ENCODE measurements at regions not wholly inside any gene's neighbourhood (a gene's known extent, or its start where the extent isn't known, plus 50 kb on each side); places are given as distances from the start of the nearest gene placed in this dataset.
"Not testable (repeated sequence)": the region's sequence is repeated elsewhere in the genome, so short reads cannot be mapped to it uniquely, and the experiment has no call there.

GRCh38 chr13:87986639-87987250 is 315.6 kb downstream of the SLITRK5 start:
- no peak for DNase-seq

- DNase-seq: no peak
Measured at GRCh38 chr13:87998081-87998480, 326.9 kb downstream of the SLITRK5 start.

GRCh38 chr13:87999240-87999700 is 328.1 kb downstream of the SLITRK5 start:
- DNase-seq: no peak

- DNase-seq: no peak
Measured at GRCh38 chr13:87999788-88000187, 328.6 kb downstream of the SLITRK5 start.

DNA sequence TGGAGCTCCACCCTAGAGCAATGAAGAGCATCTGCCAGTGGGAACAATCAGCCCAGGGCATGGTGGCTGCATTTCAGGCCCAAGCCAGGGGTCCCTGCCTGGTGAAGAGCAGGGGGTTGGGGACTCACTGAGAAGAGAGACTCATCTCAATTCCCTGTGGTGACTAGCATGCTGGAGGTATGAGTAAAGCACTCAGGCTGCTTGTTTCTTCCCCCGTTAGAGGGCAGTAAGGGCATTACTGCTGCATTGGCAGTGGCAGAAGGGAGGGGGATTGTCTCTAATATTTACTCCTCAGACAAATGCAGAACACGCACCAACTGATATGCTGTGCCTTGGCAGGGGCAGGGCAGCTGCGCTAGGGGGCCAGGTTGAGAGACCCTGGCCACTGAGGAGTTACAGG is 329.1 kb downstream of the SLITRK5 start:
- DNase-seq: no peak

- DNase-seq: no peak
Measured at GRCh38 chr13:88000787-88001186, 329.6 kb downstream of the SLITRK5 start.

DNA sequence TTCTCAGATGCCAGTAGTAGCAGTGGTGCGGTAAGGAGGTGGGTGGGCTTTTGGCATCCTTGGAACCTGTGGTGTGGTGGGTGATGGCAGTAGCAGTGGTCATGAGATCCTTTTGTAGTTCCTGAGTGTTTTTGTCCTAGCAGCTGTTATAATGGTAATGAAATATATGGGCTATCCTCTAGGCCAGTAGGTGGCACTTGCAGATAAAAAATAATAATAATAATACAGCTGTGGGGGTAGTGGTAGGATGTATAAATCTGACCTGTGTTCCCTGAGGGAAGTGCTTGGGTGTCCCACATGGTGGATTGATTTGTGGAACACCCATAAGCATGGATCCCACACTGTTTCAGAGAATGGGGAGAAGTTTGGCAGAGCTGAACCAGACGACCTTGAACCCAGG is 334.0 kb downstream of the SLITRK5 start:
- DNase-seq: no peak

DNA sequence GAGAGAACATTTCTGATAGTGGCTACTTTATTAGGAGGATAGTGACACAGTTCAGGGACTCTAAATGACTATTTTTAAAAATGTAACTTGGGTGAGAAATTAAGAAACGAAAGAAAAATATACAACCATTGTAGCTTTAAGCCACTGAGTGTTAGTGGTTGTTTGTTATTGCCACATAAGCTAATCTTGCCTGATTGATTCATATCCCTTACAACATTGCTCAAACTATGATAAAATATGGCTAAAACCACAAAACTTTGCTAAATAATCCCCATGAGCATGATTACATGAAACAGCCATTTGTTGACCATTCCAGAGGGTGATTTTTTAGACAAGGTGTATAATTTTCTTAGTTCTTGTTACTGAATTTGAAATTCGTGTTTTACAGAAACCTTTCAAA is 343.4 kb downstream of the SLITRK5 start:
- DNase-seq: no peak

DNA sequence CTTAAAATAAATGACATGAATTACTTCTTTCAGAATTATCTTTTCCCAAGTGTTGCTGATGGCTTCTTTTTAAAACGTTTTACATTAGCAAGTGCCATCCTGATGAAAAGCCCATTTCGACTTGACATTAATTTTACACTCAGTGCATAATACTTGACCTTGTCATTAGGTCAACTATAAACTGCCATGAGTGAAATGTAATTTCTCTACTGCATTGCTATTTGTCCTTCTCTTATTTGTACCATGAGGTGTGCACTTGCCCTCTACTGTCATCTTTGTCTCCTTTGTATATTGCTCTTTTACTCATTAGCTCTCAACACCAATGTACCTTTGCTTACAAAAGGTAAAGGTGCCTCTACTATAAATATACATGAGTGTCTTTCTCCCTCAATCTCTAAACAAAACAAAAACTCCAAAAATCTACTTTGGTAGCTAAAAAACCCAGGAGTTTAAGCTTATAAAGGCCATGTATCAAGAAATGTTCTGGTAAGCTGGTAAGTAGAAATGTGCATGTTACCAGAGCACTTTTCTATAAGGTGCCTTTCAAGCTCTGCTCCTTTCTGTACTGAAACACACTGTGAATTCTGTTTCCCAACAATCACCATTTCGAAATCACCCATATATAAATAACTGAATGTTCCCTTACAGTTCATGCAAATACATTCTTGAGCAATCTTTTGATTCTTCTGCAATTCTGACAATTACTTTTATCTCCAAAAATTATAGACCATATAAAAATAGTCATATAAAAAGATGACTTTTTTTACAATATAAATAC is 351.4 kb downstream of the SLITRK5 start:
- no peak for DNase-seq

DNA sequence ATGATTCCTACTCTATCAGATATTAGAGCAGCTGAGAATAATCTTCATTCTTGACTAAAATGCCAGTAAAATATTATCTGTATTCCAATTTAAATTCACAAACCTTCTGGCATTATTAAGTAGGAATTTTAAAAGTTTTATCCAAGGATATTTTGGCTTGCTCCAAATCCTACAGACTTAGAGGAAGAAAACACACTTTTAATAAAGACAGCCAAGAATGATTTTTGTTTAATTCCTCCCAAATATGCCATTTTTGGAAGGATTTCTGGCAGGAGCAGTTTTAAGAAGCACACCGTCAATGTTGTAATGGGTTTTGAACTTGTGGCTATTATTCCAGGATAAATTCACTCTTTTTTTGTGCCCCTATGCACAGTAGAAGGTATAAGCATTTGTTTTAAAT is 355.1 kb downstream of the SLITRK5 start:
- DNase-seq: no peak

DNA sequence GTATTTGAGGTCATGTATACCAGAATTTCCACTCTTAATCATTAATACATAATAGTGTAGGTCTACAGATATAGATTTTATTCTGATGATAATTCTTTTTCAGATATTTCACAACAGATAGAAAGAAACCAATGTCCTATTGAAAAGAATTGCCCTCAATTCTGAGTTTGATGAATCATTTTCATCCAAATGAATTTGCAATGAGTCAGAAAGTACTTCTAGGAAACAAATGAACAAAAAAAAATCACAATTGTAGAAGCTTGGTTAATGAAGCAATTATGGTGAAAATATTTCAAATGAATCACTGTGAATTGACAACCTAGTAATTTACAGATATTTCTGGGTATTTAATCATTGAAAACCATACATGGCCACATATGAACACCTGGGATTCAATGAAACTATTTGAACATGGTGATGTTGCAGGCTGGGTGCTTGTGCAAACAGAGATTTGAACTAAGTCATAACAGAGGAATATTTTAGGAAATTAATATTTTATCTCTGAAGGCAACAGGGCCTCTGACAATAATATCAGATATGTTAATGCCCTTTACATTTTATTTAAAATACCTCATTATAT is 360.9 kb downstream of the SLITRK5 start:
- no peak for DNase-seq

DNA sequence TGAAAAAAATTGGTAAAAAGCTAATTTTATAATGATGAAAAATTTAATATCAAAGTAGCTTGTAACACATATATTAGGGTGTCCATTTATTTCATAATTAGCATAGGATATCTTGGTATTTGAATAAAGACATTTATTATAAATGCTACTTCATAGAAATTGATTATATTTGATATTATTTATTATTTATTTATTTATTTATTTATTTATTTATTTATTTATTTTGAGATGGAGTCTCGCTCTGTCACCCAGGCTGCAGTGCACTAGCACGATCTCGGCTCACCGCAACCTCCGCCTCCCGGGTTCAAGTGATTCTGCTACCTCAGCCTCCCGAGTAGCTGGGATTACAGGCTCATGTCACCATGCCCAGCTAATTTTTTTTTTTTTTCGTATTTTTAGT is 365.0 kb downstream of the SLITRK5 start:
- not testable (repeated sequence) for DNase-seq

DNA sequence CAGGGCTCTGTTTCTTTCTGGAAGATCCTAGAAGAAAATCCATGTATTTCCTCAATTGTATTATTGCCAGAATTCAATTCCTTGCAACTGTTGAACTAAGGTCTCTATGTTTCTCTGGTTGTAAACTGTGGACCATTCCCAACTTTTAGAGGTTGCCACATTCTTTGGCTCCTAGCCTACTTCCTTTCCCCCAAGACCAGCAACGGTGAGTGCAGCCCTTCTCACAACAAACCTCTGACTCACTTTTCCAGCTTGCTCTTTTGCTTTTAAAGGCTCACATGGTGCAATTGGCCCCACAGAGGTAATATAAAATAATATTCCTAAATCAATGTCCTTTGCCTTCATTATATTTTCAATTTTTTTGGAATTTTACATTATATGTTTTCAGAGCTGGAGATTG is 371.3 kb downstream of the SLITRK5 start:
- no peak for DNase-seq

GRCh38 chr13:88051746-88052482 is 380.7 kb downstream of the SLITRK5 start:
- no peak for DNase-seq

- DNase-seq: no peak
Measured at GRCh38 chr13:88063741-88064140, 392.6 kb downstream of the SLITRK5 start.

DNA sequence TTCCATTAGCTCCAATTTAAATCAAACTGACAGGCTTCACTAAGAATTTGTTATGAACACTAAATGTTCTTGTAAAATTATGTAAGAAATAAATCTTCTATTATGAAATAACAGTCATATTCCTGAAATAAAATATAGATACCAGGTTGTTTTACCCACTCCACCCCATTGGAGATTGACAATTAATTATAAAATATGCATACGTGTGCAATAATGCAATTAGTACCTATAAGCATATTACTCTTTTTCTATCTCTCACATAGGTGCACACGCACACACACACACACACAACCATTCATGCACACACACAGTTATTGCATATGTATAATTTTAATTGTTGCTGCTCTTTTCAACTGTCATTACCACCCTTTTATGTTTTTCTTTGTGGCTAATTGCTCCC is 395.7 kb downstream of the SLITRK5 start:
- no peak for DNase-seq

- DNase-seq: no peak
Measured at GRCh38 chr13:88068316-88068715, 397.1 kb downstream of the SLITRK5 start.

DNA sequence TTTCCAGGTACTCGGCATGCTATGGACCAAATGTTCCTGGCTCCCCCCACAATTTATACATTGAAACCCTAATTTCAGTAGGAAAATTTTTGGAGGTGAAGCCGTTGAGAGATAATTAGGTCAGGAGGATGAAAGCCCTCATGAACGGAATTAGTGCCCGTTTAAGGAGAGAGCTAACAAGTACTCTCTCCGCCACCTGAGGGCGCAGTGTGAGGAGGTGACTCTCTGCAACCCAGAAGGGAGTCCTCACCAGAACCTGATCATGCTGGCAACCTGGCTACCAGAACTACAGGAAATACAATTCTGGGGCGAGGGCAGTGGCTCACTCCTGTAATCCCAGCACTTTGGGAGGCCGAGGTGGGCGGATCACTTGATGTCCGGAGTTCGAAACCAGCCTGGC is 397.8 kb downstream of the SLITRK5 start:
- no peak for DNase-seq

DNA sequence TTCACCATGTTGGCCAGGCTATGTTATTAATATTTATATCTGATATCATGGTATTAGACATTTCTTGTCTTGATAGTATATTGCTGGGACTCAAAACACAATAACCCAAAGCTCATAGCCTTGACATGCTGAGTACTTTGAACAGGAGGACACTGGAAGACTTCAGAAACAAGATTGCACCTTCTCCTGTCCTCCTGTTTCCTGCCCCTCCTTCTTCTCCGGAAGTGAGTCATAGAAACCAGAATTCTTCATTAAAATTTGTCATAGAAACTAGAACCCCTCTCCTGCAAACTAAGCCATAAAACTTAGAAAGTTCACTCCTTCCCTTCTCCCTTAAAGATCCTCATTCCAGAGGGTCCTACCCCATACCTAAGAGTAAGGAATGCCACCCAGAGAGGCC is 400.2 kb downstream of the SLITRK5 start:
- DNase-seq: no peak

DNA sequence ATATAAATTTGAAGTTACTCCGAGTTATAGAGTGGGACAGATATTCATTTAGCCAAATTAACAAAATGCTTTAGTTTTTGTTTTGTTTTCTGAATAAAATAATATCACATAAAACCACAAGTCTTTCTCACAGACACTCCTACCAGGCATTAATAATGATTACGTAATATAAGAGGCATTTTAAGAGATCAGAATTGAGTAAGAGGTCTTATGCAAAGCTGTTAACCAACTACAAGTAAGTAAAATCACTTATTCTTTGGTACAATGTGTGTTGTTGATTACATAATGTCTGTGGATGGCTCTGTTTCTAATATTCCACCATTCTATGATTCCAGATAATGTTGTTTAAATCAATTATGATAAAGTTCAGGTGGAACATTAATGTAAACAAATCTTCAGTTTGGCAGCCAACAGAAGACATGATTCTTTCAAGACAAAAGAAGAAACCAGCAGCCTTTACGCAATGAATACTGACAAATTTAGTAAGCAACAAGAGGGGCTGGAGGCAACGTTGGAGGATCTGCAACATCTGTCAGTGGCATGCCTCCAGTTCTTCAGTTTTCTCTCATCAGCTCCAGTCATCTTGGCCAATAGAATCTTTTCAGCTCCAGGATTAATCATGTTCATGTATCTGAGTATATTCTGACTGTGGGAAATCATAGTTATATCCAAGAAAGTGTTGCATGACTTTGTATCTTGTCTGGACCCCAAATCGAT is 403.8 kb downstream of the SLITRK5 start:
- DNase-seq: no peak

DNA sequence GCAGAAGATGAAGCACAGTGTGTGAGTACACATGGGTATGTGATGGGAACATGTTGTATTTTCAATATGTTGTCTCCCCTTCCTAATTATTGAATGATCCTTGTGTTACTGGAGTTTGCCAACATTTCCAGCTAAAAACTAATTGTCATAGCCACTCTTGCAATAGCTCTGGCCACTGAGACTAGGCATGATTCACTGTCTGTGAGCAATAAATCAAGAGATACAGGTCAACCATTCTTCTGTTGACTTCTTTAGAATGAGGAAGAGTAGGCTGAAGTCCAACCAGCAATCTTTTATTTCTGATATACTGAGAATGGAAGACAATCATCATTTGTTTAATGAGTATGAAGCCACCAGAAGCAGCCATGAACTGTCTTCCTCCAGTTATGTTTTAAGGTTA is 413.9 kb downstream of the SLITRK5 start:
- no peak for DNase-seq

- DNase-seq: no peak
Measured at GRCh38 chr13:88086577-88086976, 415.4 kb downstream of the SLITRK5 start.

GRCh38 chr13:88097541-88097940 is 426.4 kb downstream of the SLITRK5 start:
- no peak for DNase-seq

Measured in activated T-cell treated with anti-CD3 and anti-CD28 coated beads, Interleukin-2, amount 50 U/mL, for 48 hours (primary cell).